Breast epithelium (tissue), 3 donors: ENCODE measurements at regions not wholly inside any gene's neighbourhood (a gene's known extent, or its start where the extent isn't known, plus 50 kb on each side); places are given as distances from the start of the nearest gene placed in this dataset.

Experiments used
- CTCF ChIP-seq, 3 donors: fragments of 450-650 bp; IDR thresholded peaks; one replicate each; pipeline ENCODE4 v1.5.1; 2016 to 2017; ENCODE audit warnings: antibody characterized with exemption in 3 of 3, mild to moderate bottlenecking in 3 of 3, moderate library complexity in 3 of 3
- POLR2A ChIP-seq: fragments of 450-650 bp; IDR thresholded peaks from one replicate; pipeline ENCODE4 v1.6.1; 2016; ENCODE audit warnings: antibody characterized with exemption, mild to moderate bottlenecking, moderate library complexity

- TF ChIP-seq CTCF (IDR thresholded peaks at IDR 0.05): no peak
- no peak for TF ChIP-seq POLR2A
Observed at GRCh38 chr17:71914042-71914441, 206.8 kb upstream of the SOX9 start.
